Stomach (tissue), 4 donors: ENCODE measurements at regions not wholly inside any gene's neighbourhood (a gene's known extent, or its start where the extent isn't known, plus 50 kb on each side); places are given as distances from the start of the nearest gene placed in this dataset.

Experiments used
- CTCF ChIP-seq, 7 experiments: fragments of 450-650 bp in 4 of 7; fragments of 200-600 bp in 3 of 7; sonication (generic) in 3 of 7; IDR thresholded peaks; one replicate each; pipeline ENCODE4 v1.5.1; 2016 to 2019; ENCODE audit warnings: antibody characterized with exemption in 7 of 7, control low read depth in 2 of 7, mild to moderate bottlenecking in 1 of 7
- POLR2A ChIP-seq, 4 donors: fragments of 450-650 bp; IDR thresholded peaks; one replicate each; pipeline ENCODE4 v1.6.1; 2016; ENCODE audit warnings: antibody characterized with exemption in 4 of 4, control low read depth in 2 of 4, mild to moderate bottlenecking in 1 of 4, moderate library complexity in 1 of 4
- POLR2AphosphoS5 ChIP-seq, 3 donors: sonication (generic); formaldehyde crosslinking; IDR thresholded peaks; one replicate each; pipeline ENCODE4 v1.6.1; 2016; ENCODE audit warnings: antibody characterized with exemption in 3 of 3

DNA sequence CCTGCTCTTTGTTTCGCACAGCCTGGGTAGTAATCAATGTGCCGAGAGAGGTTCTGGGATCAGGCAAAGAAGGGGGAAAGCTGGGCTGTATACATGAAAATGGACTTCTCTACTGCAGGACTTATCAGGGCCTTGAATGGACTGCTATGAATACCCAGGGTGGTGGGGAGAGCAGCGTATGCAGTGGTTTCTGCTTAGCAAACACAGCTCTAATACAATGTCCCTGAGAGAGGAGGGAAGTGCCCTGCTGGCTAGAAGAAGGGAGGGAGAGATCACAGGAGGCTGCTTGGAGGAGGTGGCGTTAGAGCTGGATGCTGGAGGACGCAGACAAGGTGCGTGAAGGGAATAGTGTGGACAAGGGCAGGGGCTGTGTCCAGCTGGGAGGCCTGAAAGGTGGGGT is 116.1 kb downstream of the PTPRS start:
- no peak for TF ChIP-seq POLR2A (IDR thresholded peaks at IDR 0.05)
- TF ChIP-seq CTCF (IDR thresholded peaks at IDR 0.05): no peak
- no peak for TF ChIP-seq POLR2AphosphoS5 (IDR thresholded peaks at IDR 0.05)
